ENCODE measurements at regions not wholly inside any gene's neighbourhood (a gene's known extent, or its start where the extent isn't known, plus 50 kb on each side); places are given as distances from the start of the nearest gene placed in this dataset.
"Not testable (repeated sequence)": the region's sequence is repeated elsewhere in the genome, so short reads cannot be mapped to it uniquely, and the experiment has no call there.

- Mint-ChIP-seq H3K27ac (no peak overlapping the region), H3K4me1 (no peaks in the 10 kb centered on the region), H3K4me3 (no peak overlapping the region), H3K9me3 (peaks cover 16% of the 10 kb centered on the region), H3K36me3 (ENCODE audit: low read depth) (no peaks in the 10 kb centered on the region), H3K27me3 (ENCODE audit: low read depth) (no peaks in the 10 kb centered on the region)
- no peak for TF ChIP-seq CTCF (IDR thresholded peaks at IDR 0.05; ENCODE audit: unreplicated experiment in 3 of 3)
Observed at GRCh38 chr16:80103463-80103862, 437.3 kb upstream of the DYNLRB2 start.

- Mint-ChIP-seq H3K36me3 (ENCODE audit: low read depth) (no peaks in the 10 kb centered on the region), H3K27ac (no peak overlapping the region), H3K4me3 (no peak overlapping the region), H3K9me3 (peaks cover 23% of the 10 kb centered on the region), H3K4me1 (no peaks in the 10 kb centered on the region), H3K27me3 (ENCODE audit: low read depth) (no peaks in the 10 kb centered on the region)
- no peak for TF ChIP-seq CTCF (IDR thresholded peaks at IDR 0.05; ENCODE audit: unreplicated experiment in 3 of 3)
Observed at GRCh38 chr16:80100846-80101451, 439.8 kb upstream of the DYNLRB2 start.

GRCh38 chr16:80100186-80100585, 440.6 kb upstream of the DYNLRB2 start:
- Mint-ChIP-seq H3K27ac (no peak overlapping the region), H3K4me1 (no peaks in the 10 kb centered on the region), H3K9me3 (peaks cover 23% of the 10 kb centered on the region), H3K27me3 (ENCODE audit: low read depth) (no peaks in the 10 kb centered on the region), H3K4me3 (no peak overlapping the region), H3K36me3 (ENCODE audit: low read depth) (no peaks in the 10 kb centered on the region)
- no peak for TF ChIP-seq CTCF (IDR thresholded peaks at IDR 0.05; ENCODE audit: unreplicated experiment in 3 of 3)

DNA sequence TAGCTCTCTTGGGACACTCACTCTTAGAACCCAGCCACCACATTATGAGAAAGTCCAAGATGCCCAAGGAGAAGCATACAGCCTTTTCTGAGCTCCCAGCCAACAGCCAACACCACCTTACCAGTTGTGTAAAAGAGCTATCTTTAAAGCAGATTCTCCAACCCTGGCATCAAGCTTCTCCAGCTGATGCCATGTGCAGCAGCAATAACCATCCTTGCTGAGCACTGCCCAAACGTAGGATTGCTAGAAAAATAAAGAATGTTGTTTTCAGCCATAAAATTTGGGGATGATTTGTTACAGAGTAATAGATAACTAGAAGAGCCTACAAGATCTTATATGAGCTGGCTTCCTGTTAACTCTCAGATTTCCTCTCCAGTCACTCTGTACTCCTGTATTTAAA, 443.7 kb upstream of the DYNLRB2 start:
- H3K36me3 Mint-ChIP-seq (ENCODE audit: low read depth), result no peaks in the 10 kb centered on the region
- TF ChIP-seq CTCF (IDR thresholded peaks at IDR 0.05; ENCODE audit: unreplicated experiment in 3 of 3), result no peak
- H3K27me3 Mint-ChIP-seq (ENCODE audit: low read depth), result no peaks in the 10 kb centered on the region
- peaks cover 20% of the 10 kb centered on the region for H3K9me3 Mint-ChIP-seq
- no peak overlapping the region for H3K4me3 Mint-ChIP-seq
- no peak overlapping the region for H3K27ac Mint-ChIP-seq
- no peaks in the 10 kb centered on the region for H3K4me1 Mint-ChIP-seq

GRCh38 chr16:80092681-80093080, 448.1 kb upstream of the DYNLRB2 start:
- Mint-ChIP-seq H3K9me3 (peaks cover 12% of the 10 kb centered on the region), H3K27ac (no peak overlapping the region), H3K4me1 (no peaks in the 10 kb centered on the region), H3K27me3 (ENCODE audit: low read depth) (no peaks in the 10 kb centered on the region), H3K36me3 (ENCODE audit: low read depth) (no peaks in the 10 kb centered on the region), H3K4me3 (no peak overlapping the region)
- no peak for TF ChIP-seq CTCF (IDR thresholded peaks at IDR 0.05; ENCODE audit: unreplicated experiment in 3 of 3)

GRCh38 chr16:80091453-80091852, 449.3 kb upstream of the DYNLRB2 start:
- H3K4me1 Mint-ChIP-seq; H3K36me3 Mint-ChIP-seq (ENCODE audit: low read depth); H3K4me3 Mint-ChIP-seq; H3K27me3 Mint-ChIP-seq (ENCODE audit: low read depth); H3K9me3 Mint-ChIP-seq; H3K27ac Mint-ChIP-seq: not testable (repeated sequence)

All from nephron (organoid).